Caco-2 (cell line): ENCODE measurements at regions not wholly inside any gene's neighbourhood (a gene's known extent, or its start where the extent isn't known, plus 50 kb on each side); places are given as distances from the start of the nearest gene placed in this dataset.

Experiments
- BruUV-seq: library from RNA; stranded (reverse); fragments of 400-500 nt; replicated peaks from 2 replicates; lab custom pipeline; 2021; lab: Mats Ljungman, UMichigan
- CTCF ChIA-PET: fragments of 300-600 bp; sonication (Branson Sonifier 250); formaldehyde crosslinking; loops from one replicate; lab custom pipeline; 2022; ENCODE audit warnings: antibody characterized with exemption; lab: Charles Lee
- POLR2A ChIA-PET: fragments of 300-600 bp; sonication (Branson Sonifier 250); formaldehyde crosslinking; loops from one replicate; lab custom pipeline; 2022; ENCODE audit warnings: antibody characterized with exemption; lab: Charles Lee
- DNase-seq, 2 experiments: peaks; one replicate each; pipeline versions ENCODE4 v3.0.0 to v3.0.0-alpha.2; 2020 to 2022
- H3K27me3 ChIP-seq: replicated peaks from 2 replicates; pipeline ENCODE4 v1.6.0; 2011; ENCODE audit warnings: low read length; ENCODE audit not compliant: control insufficient read depth, insufficient read depth
- H3K36me3 ChIP-seq: 2 replicates; pipeline ENCODE4 v1.5.1; 2011; ENCODE audit warnings: low read length; ENCODE audit not compliant: control insufficient read depth, insufficient read depth
- H3K4me1 ChIP-seq: fragments of 250-450 bp; sonication (Bioruptor Pico); 2 replicates; pipeline ENCODE4 v1.5.1; 2020; ENCODE audit warnings: mild to moderate bottlenecking
- H3K4me3 ChIP-seq: 2 replicates; pipeline ENCODE4 v1.5.1; 2011; ENCODE audit warnings: low read depth, mild to moderate bottlenecking, control low read depth, low read length
- H3K9me3 ChIP-seq: fragments of 250-450 bp; sonication (Bioruptor Pico); 2 replicates; pipeline ENCODE4 v1.5.1; 2020; ENCODE audit warnings: mild to moderate bottlenecking, moderate library complexity
- H3K27ac Mint-ChIP-seq: one replicate; pipeline ENCODE4 v1.8.0; 2022; ENCODE audit warnings: mixed read lengths; ENCODE audit not compliant: unreplicated experiment
- H3K27me3 Mint-ChIP-seq: one replicate; pipeline ENCODE4 v1.8.0; 2022; ENCODE audit warnings: mixed read lengths; ENCODE audit not compliant: insufficient read depth, unreplicated experiment
- H3K36me3 Mint-ChIP-seq: one replicate; pipeline ENCODE4 v1.8.0; 2022; ENCODE audit warnings: mild to moderate bottlenecking, mixed read lengths; ENCODE audit not compliant: insufficient read depth, unreplicated experiment
- H3K4me1 Mint-ChIP-seq: one replicate; pipeline ENCODE4 v1.8.0; 2022; ENCODE audit warnings: low read depth, mixed read lengths; ENCODE audit not compliant: unreplicated experiment
- H3K4me3 Mint-ChIP-seq: one replicate; pipeline ENCODE4 v1.8.0; 2022; ENCODE audit warnings: mild to moderate bottlenecking, moderate library complexity, mixed read lengths; ENCODE audit not compliant: unreplicated experiment
- H3K9me3 Mint-ChIP-seq: one replicate; pipeline ENCODE4 v1.8.0; 2022; ENCODE audit warnings: mixed read lengths; ENCODE audit not compliant: unreplicated experiment
- intact Hi-C: fragments of 100-400 bp; cut with micrococcal nuclease; formaldehyde crosslinking; loops from one replicate; pipeline ENCODE4 v1.10.0; 2022; ENCODE audit not compliant: unreplicated experiment
- TF ChIP-seq, protein P1 (sequence below), 2 experiments: fragments of 200-600 bp in 1 of 2; IDR thresholded peaks; 1 replicate in 1 of 2; 2 replicates in 1 of 2; pipeline versions ENCODE4 v1.5.1 to v1.8.0; 2011 to 2022; ENCODE audit warnings: antibody characterized with exemption in 1 of 2, control low read depth in 1 of 2, inconsistent platforms in 1 of 2, low read depth in 1 of 2, low read length in 1 of 2, mild to moderate bottlenecking in 1 of 2, moderate library complexity in 1 of 2; ENCODE audit not compliant: insufficient read depth in 1 of 2, severe bottlenecking in 1 of 2, unreplicated experiment in 1 of 2

DNA sequence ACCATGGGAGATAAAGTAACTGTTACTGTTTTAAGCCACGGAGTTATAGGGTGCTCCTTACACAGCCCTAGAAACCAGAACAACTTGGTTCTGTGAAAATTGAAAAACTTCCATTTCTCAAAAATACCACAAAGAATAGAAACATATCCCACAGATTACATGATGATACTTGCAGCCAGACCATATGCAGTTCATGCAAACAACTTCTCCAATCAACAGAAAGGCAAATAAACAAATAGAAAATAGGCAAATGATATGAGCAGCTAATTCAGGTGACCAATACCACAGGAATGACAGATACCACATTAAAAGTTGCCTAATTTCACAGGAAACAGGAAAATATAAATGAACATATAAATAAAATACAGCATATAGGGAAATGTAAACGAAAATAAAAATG, 297.5 kb downstream of the HTR7 start:
- ChIA-PET CTCF (no interaction called here), POLR2A (no interaction called here)
- H3K4me1 ChIP-seq: no peaks in the 10 kb centered on the region
- Mint-ChIP-seq H3K27ac (no peak overlapping the region), H3K27me3 (no peaks in the 10 kb centered on the region), H3K4me1 (no peaks in the 10 kb centered on the region), H3K9me3 (no peaks in the 10 kb centered on the region), H3K36me3 (no peaks in the 10 kb centered on the region), H3K4me3 (no peak overlapping the region)
- intact Hi-C loops: no loop called here
- H3K4me3 ChIP-seq: no peak overlapping the region
- no peak for DNase-seq
- no TSS peak for BruUV-seq
- TF ChIP-seq, protein P1, sequence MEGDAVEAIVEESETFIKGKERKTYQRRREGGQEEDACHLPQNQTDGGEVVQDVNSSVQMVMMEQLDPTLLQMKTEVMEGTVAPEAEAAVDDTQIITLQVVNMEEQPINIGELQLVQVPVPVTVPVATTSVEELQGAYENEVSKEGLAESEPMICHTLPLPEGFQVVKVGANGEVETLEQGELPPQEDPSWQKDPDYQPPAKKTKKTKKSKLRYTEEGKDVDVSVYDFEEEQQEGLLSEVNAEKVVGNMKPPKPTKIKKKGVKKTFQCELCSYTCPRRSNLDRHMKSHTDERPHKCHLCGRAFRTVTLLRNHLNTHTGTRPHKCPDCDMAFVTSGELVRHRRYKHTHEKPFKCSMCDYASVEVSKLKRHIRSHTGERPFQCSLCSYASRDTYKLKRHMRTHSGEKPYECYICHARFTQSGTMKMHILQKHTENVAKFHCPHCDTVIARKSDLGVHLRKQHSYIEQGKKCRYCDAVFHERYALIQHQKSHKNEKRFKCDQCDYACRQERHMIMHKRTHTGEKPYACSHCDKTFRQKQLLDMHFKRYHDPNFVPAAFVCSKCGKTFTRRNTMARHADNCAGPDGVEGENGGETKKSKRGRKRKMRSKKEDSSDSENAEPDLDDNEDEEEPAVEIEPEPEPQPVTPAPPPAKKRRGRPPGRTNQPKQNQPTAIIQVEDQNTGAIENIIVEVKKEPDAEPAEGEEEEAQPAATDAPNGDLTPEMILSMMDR (IDR thresholded peaks at IDR 0.05; ENCODE audit: insufficient read depth in 1 of 2, low read depth in 1 of 2, low read length in 1 of 2, severe bottlenecking in 1 of 2, unreplicated experiment in 1 of 2): no peak
- H3K27me3 ChIP-seq: no peaks in the 10 kb centered on the region
- no peaks in the 10 kb centered on the region for H3K36me3 ChIP-seq
- H3K9me3 ChIP-seq: peaks cover 6% of the 10 kb centered on the region; the same call in 1 of the 2 replicates

DNA sequence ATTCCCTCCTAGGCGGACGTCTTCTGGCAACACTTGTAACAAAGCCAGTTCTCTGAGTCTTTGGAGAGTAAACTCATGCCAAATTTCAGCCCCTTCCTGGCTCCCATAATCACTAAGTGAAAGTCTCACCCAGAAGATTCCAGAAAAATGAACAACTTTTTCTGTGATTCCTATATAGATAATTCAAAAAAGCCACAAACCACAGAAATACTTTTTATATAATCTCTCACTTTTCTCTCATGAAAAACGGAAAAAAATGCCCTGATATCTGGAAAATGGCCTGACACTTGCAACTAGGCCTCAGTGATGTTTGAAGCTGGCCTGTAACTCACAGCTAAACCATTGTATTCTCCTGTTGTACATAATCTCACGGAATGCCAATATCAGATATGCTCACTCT, 296.2 kb downstream of the HTR7 start:
- H3K27me3 Mint-ChIP-seq: peaks cover 3% of the 10 kb centered on the region
- H3K27ac Mint-ChIP-seq: no peak overlapping the region
- BruUV-seq: no TSS peak
- no peaks in the 10 kb centered on the region for H3K4me1 Mint-ChIP-seq
- H3K9me3 Mint-ChIP-seq: no peaks in the 10 kb centered on the region
- Histone ChIP-seq H3K36me3 (no peaks in the 10 kb centered on the region), H3K27me3 (no peaks in the 10 kb centered on the region), H3K4me1 (no peaks in the 10 kb centered on the region), H3K4me3 (no peak overlapping the region), H3K9me3 (peaks cover 6% of the 10 kb centered on the region; the same call in 1 of the 2 replicates)
- no peak for DNase-seq
- CTCF ChIA-PET: no interaction called here
- H3K4me3 Mint-ChIP-seq: no peak overlapping the region
- POLR2A ChIA-PET: no interaction called here
- no peaks in the 10 kb centered on the region for H3K36me3 Mint-ChIP-seq
- TF ChIP-seq, protein P1 (IDR thresholded peaks at IDR 0.05; ENCODE audit: insufficient read depth in 1 of 2, low read depth in 1 of 2, low read length in 1 of 2, severe bottlenecking in 1 of 2, unreplicated experiment in 1 of 2): no peak
- intact Hi-C loops: no loop called here

DNA sequence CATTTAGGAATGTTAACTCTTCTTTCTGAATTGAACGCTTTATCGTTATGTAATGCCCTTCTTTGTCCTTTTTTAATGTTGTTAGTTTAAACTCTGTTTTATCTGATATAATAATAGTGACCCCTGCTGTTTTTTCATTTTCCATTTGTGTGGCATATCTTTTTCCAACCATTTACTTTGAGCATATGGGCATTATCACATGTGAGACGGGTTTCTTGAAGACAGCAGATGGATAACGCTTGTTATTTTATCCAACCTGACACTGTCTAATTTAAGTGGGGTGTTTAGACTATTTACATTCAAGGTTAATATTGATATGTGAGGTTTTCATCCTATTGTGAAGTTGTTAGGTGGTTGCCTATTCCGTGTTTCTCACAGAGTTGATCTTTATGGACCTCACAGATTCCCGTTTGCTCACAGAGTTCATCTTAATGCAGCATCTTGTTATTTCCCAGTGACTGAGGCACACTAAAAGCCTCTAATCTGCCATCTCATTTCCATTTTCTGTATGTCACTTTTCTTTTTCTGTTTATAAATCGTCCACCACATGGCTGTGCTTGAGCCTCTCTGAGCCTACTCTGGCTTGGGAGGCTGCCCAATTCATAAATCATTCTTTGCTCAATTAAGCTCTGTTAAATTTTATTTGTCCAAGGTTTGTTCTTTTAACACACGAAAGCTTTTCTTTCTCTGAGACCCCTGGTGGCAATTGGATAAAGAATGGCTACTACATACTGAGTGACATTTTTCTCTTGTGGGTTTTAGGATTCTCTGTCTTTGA, 286.2 kb downstream of the HTR7 start:
- Mint-ChIP-seq H3K27me3 (peaks cover 13% of the 10 kb centered on the region), H3K9me3 (no peaks in the 10 kb centered on the region), H3K4me1 (no peaks in the 10 kb centered on the region), H3K4me3 (no peak overlapping the region), H3K36me3 (no peaks in the 10 kb centered on the region), H3K27ac (no peak overlapping the region)
- Histone ChIP-seq H3K9me3 (no peaks in the 10 kb centered on the region), H3K27me3 (no peaks in the 10 kb centered on the region), H3K4me1 (no peaks in the 10 kb centered on the region), H3K4me3 (no peak overlapping the region), H3K36me3 (no peaks in the 10 kb centered on the region)
- POLR2A ChIA-PET: no interaction called here
- intact Hi-C loops: no loop called here
- TF ChIP-seq, protein P1 (IDR thresholded peaks at IDR 0.05; ENCODE audit: insufficient read depth in 1 of 2, low read depth in 1 of 2, low read length in 1 of 2, severe bottlenecking in 1 of 2, unreplicated experiment in 1 of 2): no peak
- DNase-seq: no peak
- CTCF ChIA-PET: no interaction called here
- BruUV-seq: no TSS peak
